ENCODE measurements at regions not wholly inside any gene's neighbourhood (a gene's known extent, or its start where the extent isn't known, plus 50 kb on each side); places are given as distances from the start of the nearest gene placed in this dataset.

- TF ChIP-seq, protein P1, sequence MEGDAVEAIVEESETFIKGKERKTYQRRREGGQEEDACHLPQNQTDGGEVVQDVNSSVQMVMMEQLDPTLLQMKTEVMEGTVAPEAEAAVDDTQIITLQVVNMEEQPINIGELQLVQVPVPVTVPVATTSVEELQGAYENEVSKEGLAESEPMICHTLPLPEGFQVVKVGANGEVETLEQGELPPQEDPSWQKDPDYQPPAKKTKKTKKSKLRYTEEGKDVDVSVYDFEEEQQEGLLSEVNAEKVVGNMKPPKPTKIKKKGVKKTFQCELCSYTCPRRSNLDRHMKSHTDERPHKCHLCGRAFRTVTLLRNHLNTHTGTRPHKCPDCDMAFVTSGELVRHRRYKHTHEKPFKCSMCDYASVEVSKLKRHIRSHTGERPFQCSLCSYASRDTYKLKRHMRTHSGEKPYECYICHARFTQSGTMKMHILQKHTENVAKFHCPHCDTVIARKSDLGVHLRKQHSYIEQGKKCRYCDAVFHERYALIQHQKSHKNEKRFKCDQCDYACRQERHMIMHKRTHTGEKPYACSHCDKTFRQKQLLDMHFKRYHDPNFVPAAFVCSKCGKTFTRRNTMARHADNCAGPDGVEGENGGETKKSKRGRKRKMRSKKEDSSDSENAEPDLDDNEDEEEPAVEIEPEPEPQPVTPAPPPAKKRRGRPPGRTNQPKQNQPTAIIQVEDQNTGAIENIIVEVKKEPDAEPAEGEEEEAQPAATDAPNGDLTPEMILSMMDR (IDR thresholded peaks at IDR 0.05) = no peak
- ATAC-seq = no peak
- no peaks in the 10 kb centered on the region for H3K36me3 ChIP-seq (ENCODE audit: insufficient read depth in 1 of 2, low read depth in 1 of 2)
- H3K27me3 ChIP-seq (ENCODE audit: insufficient read depth in 3 of 3, low read length in 2 of 3) = no peaks in the 10 kb centered on the region
- intact Hi-C loops (cut with DNase I) = no loop called here
- no peaks in the 10 kb centered on the region for H3K4me1 ChIP-seq
- no peaks in the 10 kb centered on the region for H3K9me3 ChIP-seq
- DNase-seq = no peak
- no peak overlapping the region for H3K4me3 ChIP-seq
- H3K27ac ChIP-seq = no peak overlapping the region
- WGBS, 3 donors = 79 to 85% (median 82%) methylated on average over 7 of the region's 7 CpGs
Measured at GRCh38 chr7:26992670-26993069, 103.1 kb downstream of the HOXA1 start.

DNA sequence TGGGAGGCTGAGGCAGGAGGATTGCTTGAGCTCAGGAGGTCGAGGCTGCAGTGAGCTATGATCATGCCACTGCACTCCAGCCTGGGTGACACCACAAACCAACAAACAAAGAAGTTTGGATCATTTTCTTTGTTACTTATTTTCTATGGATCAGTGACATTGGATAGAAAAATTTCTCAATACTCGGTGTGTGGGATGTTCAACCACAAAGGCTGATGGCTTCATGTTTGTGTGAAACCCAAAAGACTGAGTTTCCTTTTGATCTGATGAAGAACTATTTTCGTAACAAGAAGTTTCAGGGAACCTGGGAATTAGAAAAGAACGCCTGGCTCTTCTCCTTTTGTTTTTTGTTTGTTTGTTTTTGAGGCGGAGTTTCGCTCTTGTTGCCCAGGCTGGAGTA is 104.0 kb downstream of the HOXA1 start:
- Histone ChIP-seq H3K4me3 (no peak overlapping the region), H3K36me3 (ENCODE audit: insufficient read depth in 1 of 2, low read depth in 1 of 2) (no peaks in the 10 kb centered on the region), H3K27me3 (ENCODE audit: insufficient read depth in 3 of 3, low read length in 2 of 3) (no peaks in the 10 kb centered on the region), H3K27ac (no peak overlapping the region), H3K4me1 (no peaks in the 10 kb centered on the region), H3K9me3 (no peaks in the 10 kb centered on the region)
- 92 to 96% (median 95%) methylated on average over 6 of the region's 6 CpGs for WGBS, 3 donors
- ATAC-seq (no peak), DNase-seq (no peak)
- TF ChIP-seq, protein P1 (IDR thresholded peaks at IDR 0.05) = no peak
- intact Hi-C loops (cut with DNase I) = no loop called here

DNA sequence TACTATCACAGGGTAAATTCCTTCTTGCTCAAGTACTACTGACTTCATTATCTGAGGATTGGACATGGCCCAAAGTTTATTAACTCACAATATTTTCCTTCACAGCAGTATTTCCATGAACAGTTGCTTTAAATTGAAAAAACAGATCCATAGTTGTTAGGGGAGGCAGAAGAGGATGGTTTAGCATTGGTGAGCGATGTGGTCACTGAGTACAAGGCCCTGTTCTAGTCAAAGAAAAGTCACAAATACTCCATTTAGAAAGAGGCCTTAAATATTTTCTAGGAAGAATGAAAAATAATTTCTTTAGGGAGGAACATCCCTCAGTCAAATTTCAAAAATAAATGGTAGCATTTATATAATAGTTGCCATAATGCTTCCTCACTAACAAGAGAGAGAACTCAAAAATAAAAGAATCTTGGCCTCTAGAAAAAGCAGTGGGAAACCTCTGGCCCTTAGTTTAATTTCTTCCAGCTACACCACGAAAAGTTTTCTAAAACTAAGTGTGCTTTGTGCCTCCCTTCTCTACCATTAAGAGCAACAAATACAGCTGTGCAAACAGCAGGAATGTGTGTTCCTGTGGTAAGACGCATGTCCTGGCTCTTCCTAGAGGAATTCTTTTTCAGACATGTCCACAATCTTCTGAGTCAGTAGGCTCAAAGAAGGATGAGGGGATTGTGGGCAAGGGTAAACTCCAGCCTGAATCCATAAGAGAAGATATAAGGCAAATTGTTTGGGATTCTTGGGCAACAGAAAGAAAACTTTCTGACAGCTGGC is 105.7 kb downstream of the HOXA1 start:
- H3K4me3 ChIP-seq = no peak overlapping the region
- TF ChIP-seq, protein P1 (IDR thresholded peaks at IDR 0.05) = no peak
- 50 to 61% (median 56%) methylated on average over 3 of the region's 3 CpGs for WGBS, 3 donors
- H3K4me1 ChIP-seq = no peaks in the 10 kb centered on the region
- ATAC-seq (no peak), DNase-seq (no peak)
- H3K27me3 ChIP-seq (ENCODE audit: insufficient read depth in 3 of 3, low read length in 2 of 3) = no peaks in the 10 kb centered on the region
- H3K27ac ChIP-seq = no peak overlapping the region
- intact Hi-C loops (cut with DNase I) = no loop called here
- H3K9me3 ChIP-seq = no peaks in the 10 kb centered on the region
- no peaks in the 10 kb centered on the region for H3K36me3 ChIP-seq (ENCODE audit: insufficient read depth in 1 of 2, low read depth in 1 of 2)

- TF ChIP-seq, protein P1 (IDR thresholded peaks at IDR 0.05) = no peak
- Histone ChIP-seq H3K36me3 (ENCODE audit: insufficient read depth in 1 of 2, low read depth in 1 of 2) (no peaks in the 10 kb centered on the region), H3K4me3 (no peak overlapping the region), H3K9me3 (no peaks in the 10 kb centered on the region), H3K27me3 (ENCODE audit: insufficient read depth in 3 of 3, low read length in 2 of 3) (no peaks in the 10 kb centered on the region), H3K4me1 (no peaks in the 10 kb centered on the region), H3K27ac (no peak overlapping the region)
- intact Hi-C loops (cut with DNase I) = no loop called here
- WGBS, 3 donors = 62 to 65% (median 65%) methylated on average over 9 of the region's 9 CpGs
- DNase-seq = no peak
- no peak for ATAC-seq
Measured at GRCh38 chr7:26988836-26989374, 106.9 kb downstream of the HOXA1 start.
